ENCODE measurements at regions not wholly inside any gene's neighbourhood (a gene's known extent, or its start where the extent isn't known, plus 50 kb on each side); places are given as distances from the start of the nearest gene placed in this dataset.

DNA sequence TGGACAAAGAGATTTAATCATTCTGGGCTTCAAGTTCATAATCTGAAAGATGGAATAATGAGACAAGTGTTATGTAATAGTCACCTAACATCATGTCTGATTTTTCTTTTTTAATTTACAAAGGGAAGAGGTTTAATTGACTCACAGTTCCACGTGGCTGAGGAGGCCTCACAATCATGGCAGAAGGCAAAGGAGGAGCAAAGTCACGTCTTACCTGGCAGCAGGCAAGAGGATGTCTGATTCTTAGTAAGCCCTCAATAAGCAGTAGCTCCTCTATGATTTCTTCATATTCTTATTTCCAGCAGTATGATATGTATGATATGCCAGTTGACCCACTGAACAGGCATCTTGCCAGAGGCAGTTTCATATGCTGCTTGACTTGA, 152.7 kb downstream of the S1PR1 start:
- no peak for TF ChIP-seq POLR2AphosphoS5 (IDR thresholded peaks at IDR 0.05)
- TF ChIP-seq EP300 (IDR thresholded peaks at IDR 0.05; ENCODE audit: low read depth), result no peak
- no peak for TF ChIP-seq POLR2A (IDR thresholded peaks at IDR 0.05)
- TF ChIP-seq, protein P1, sequence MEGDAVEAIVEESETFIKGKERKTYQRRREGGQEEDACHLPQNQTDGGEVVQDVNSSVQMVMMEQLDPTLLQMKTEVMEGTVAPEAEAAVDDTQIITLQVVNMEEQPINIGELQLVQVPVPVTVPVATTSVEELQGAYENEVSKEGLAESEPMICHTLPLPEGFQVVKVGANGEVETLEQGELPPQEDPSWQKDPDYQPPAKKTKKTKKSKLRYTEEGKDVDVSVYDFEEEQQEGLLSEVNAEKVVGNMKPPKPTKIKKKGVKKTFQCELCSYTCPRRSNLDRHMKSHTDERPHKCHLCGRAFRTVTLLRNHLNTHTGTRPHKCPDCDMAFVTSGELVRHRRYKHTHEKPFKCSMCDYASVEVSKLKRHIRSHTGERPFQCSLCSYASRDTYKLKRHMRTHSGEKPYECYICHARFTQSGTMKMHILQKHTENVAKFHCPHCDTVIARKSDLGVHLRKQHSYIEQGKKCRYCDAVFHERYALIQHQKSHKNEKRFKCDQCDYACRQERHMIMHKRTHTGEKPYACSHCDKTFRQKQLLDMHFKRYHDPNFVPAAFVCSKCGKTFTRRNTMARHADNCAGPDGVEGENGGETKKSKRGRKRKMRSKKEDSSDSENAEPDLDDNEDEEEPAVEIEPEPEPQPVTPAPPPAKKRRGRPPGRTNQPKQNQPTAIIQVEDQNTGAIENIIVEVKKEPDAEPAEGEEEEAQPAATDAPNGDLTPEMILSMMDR (IDR thresholded peaks at IDR 0.05), result no peak
- Histone ChIP-seq H3K36me3 (no peaks in the 10 kb centered on the region), H3K9me3 (no peaks in the 10 kb centered on the region), H3K4me1 (no peaks in the 10 kb centered on the region), H3K27ac (no peak overlapping the region), H3K4me3 (no peak overlapping the region), H3K27me3 (no peaks in the 10 kb centered on the region)
- in situ Hi-C loops (cut with MboI; ENCODE audit: low pct_ligation_motif_present in 1 of 4, low pct_unique_long_range_greater_than_20kb in 1 of 4, low sequenced_read_pairs in 3 of 4) (no loop called here), intact Hi-C loops (cut with DNase I; ENCODE audit: low total_unique reads) (no loop called here)
- 40 to 60% methylated on average over 2 of the region's 2 CpGs for WGBS, 2 donors (ENCODE audit: low coverage in 1 of 2)
- DNase-seq, result no peak

- DNase-seq, result no peak
- in situ Hi-C loops (cut with MboI; ENCODE audit: low pct_ligation_motif_present in 1 of 4, low pct_unique_long_range_greater_than_20kb in 1 of 4, low sequenced_read_pairs in 3 of 4) (no loop called here), intact Hi-C loops (cut with DNase I; ENCODE audit: low total_unique reads) (no loop called here)
- Histone ChIP-seq H3K36me3 (no peaks in the 10 kb centered on the region), H3K9me3 (no peaks in the 10 kb centered on the region), H3K4me3 (no peak overlapping the region), H3K4me1 (no peaks in the 10 kb centered on the region), H3K27me3 (no peaks in the 10 kb centered on the region), H3K27ac (no peak overlapping the region)
- TF ChIP-seq EP300 (IDR thresholded peaks at IDR 0.05; ENCODE audit: low read depth) (no peak), POLR2AphosphoS5 (IDR thresholded peaks at IDR 0.05) (no peak), POLR2A (IDR thresholded peaks at IDR 0.05) (no peak)
- TF ChIP-seq, protein P1 (IDR thresholded peaks at IDR 0.05), result no peak
- 68 to 83% methylated on average over 4 of the region's 4 CpGs for WGBS, 2 donors (ENCODE audit: low coverage in 1 of 2)
Measured at GRCh38 chr1:101392552-101392951, 155.7 kb downstream of the S1PR1 start.

GRCh38 chr1:101394041-101394440, 157.2 kb downstream of the S1PR1 start:
- no peak for DNase-seq
- WGBS, 2 donors (ENCODE audit: low coverage in 1 of 2), result 38 to 64% methylated on average over 1 to 2 of the region's 2 CpGs
- in situ Hi-C loops (cut with MboI; ENCODE audit: low pct_ligation_motif_present in 1 of 4, low pct_unique_long_range_greater_than_20kb in 1 of 4, low sequenced_read_pairs in 3 of 4), result no loop called here

DNA sequence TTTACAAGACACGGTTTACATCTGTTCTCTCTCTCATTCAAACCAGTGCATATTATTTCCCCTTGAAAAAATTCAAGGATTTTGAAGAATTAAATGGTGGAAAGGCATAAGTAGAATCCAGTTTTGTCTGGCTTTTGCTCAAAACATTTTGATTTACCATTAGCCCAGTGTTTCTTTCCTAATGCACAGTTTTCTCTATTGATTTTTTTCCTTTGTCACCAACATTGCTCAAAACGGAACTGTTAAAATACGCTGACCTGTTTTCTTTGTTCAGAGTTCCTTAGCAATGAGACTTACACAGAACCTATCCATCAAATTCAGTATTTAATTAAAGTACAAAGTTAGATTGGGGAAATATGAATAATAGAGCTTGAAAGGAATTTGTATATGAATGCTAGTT, 162.4 kb downstream of the S1PR1 start:
- WGBS, 2 donors (ENCODE audit: low coverage in 1 of 2), result 57 to 65% methylated on average over 3 of the region's 3 CpGs
- H3K4me3 ChIP-seq, result no peak overlapping the region
- H3K27ac ChIP-seq, result no peak overlapping the region
- TF ChIP-seq POLR2AphosphoS5 (IDR thresholded peaks at IDR 0.05) (no peak), EP300 (IDR thresholded peaks at IDR 0.05; ENCODE audit: low read depth) (no peak), POLR2A (IDR thresholded peaks at IDR 0.05) (no peak)
- TF ChIP-seq, protein P1 (IDR thresholded peaks at IDR 0.05), result no peak
- no peaks in the 10 kb centered on the region for H3K27me3 ChIP-seq
- H3K9me3 ChIP-seq, result no peaks in the 10 kb centered on the region
- intact Hi-C loops (cut with DNase I; ENCODE audit: low total_unique reads), result no loop called here
- DNase-seq, result no peak
- in situ Hi-C loops (cut with MboI; ENCODE audit: low pct_ligation_motif_present in 1 of 4, low pct_unique_long_range_greater_than_20kb in 1 of 4, low sequenced_read_pairs in 3 of 4), result no loop called here
- no peaks in the 10 kb centered on the region for H3K36me3 ChIP-seq
- no peaks in the 10 kb centered on the region for H3K4me1 ChIP-seq

More at GRCh38 chr1:101394041-101394440, 157.2 kb downstream of the S1PR1 start:
- no peaks in the 10 kb centered on the region for H3K9me3 ChIP-seq
- no peak overlapping the region for H3K4me3 ChIP-seq
- no peak overlapping the region for H3K27ac ChIP-seq
- no peaks in the 10 kb centered on the region for H3K27me3 ChIP-seq
- H3K36me3 ChIP-seq, result no peaks in the 10 kb centered on the region
- intact Hi-C loops (cut with DNase I; ENCODE audit: low total_unique reads), result no loop called here
- no peaks in the 10 kb centered on the region for H3K4me1 ChIP-seq
- no peak for TF ChIP-seq POLR2AphosphoS5 (IDR thresholded peaks at IDR 0.05)
- TF ChIP-seq EP300 (IDR thresholded peaks at IDR 0.05; ENCODE audit: low read depth), result no peak
- TF ChIP-seq, protein P1 (IDR thresholded peaks at IDR 0.05), result no peak
- no peak for TF ChIP-seq POLR2A (IDR thresholded peaks at IDR 0.05)
